ENCODE measurements at regions not wholly inside any gene's neighbourhood (a gene's known extent, or its start where the extent isn't known, plus 50 kb on each side); places are given as distances from the start of the nearest gene placed in this dataset.

DNA sequence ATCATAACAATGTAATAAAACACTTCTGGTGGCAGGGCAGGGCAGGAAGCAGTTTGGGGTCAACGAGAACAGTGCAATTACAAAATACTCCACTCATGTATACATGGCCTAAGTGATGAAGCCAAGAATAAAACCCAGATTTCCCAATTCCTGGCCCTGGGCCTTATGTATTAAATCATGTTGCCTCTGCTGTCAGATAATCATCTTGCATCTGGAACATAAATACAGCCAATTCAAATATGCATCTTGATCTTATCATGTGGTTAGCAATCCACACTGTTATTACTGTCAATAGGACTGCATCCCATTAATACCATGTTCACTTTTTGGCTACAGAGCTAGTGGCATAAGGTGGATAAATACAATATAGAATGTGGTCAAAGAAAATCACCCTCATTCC lies 186.5 kb upstream of the SLC25A13 start:
- no peak overlapping the region for H2BK12ac ChIP-seq (ENCODE audit: low read length)
- H3K23ac ChIP-seq (ENCODE audit: low read length): no peak overlapping the region
- peak in 1 of 2 donors; percentile 4 for DNase-seq
- H3K79me1 ChIP-seq (ENCODE audit: low read length): no peaks in the 10 kb centered on the region
- no peak overlapping the region for H3K4me3 ChIP-seq (ENCODE audit: low read depth, low read length)
- H3K27me3 ChIP-seq (ENCODE audit: insufficient read depth, low read length): no peaks in the 10 kb centered on the region
- H3K9ac ChIP-seq (ENCODE audit: low read length): no peak overlapping the region
- no peaks in the 10 kb centered on the region for H3K36me3 ChIP-seq (ENCODE audit: control insufficient read depth in 1 of 2, insufficient read depth in 2 of 2, low read length in 2 of 2)
- H4K12ac ChIP-seq (ENCODE audit: low read depth, low read length): no peak overlapping the region
- no peak overlapping the region for H4K91ac ChIP-seq (ENCODE audit: low read depth, low read length)
- no peak overlapping the region for H3K14ac ChIP-seq (ENCODE audit: low read length)
- no peaks in the 10 kb centered on the region for H3K79me2 ChIP-seq (ENCODE audit: control insufficient read depth, insufficient read depth, low read length, poor library complexity)
- no peak overlapping the region for H2BK5ac ChIP-seq (ENCODE audit: low read depth, low read length, poor library complexity)
- WGBS (ENCODE audit: extremely low coverage, insufficient coverage, insufficient read length): no CpG with 5 or more reads among the region's 1 CpG
- H3K4me2 ChIP-seq (ENCODE audit: low read length): no peak overlapping the region
- H2AFZ ChIP-seq (ENCODE audit: insufficient read depth, low read length, poor library complexity): no peak overlapping the region
- H3K18ac ChIP-seq (ENCODE audit: low read length): no peak overlapping the region
- H4K8ac ChIP-seq (ENCODE audit: low read depth, low read length): no peak overlapping the region
- no peak overlapping the region for H3K27ac ChIP-seq (ENCODE audit: low read depth, low read length)
- no peak overlapping the region for H3K4ac ChIP-seq (ENCODE audit: low read depth, low read length)
- H2AK5ac ChIP-seq (ENCODE audit: low read length): no peak overlapping the region
- H2BK120ac ChIP-seq (ENCODE audit: insufficient read depth, low read length, poor library complexity): no peak overlapping the region
- no peaks in the 10 kb centered on the region for H3K9me3 ChIP-seq (ENCODE audit: insufficient read depth, low read depth, low read length)
- H3K4me1 ChIP-seq (ENCODE audit: control insufficient read depth in 1 of 2, insufficient read depth in 2 of 2, low read length in 2 of 2): no peaks in the 10 kb centered on the region

DNA sequence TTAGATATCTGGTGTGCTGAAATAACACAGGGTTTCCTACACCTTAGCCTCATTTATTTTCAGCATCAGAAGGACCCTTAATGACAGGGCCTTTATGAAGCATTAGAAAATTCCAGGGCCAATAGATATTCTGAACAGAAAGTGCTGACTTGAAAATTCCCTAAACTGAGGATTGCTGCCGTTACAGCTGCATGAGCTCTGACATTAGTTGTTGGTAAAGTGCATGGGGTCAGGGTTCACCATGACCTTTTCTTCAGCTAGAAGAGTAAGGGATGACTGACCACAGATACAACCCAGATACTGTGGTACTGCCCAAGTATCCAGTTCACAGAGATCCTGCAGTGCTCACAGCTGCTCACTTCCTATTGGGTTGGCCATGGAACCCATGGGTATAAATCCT lies 181.7 kb upstream of the SLC25A13 start:
- no CpG with 5 or more reads among the region's 1 CpG for WGBS (ENCODE audit: extremely low coverage, insufficient coverage, insufficient read length)
- H3K14ac ChIP-seq (ENCODE audit: low read length): no peak overlapping the region
- no peak for DNase-seq
- no peak overlapping the region for H3K9ac ChIP-seq (ENCODE audit: low read length)
- no peak overlapping the region for H3K4me2 ChIP-seq (ENCODE audit: low read length)
- no peak overlapping the region for H4K8ac ChIP-seq (ENCODE audit: low read depth, low read length)
- no peak overlapping the region for H2AK5ac ChIP-seq (ENCODE audit: low read length)
- H3K18ac ChIP-seq (ENCODE audit: low read length): no peak overlapping the region
- H3K27me3 ChIP-seq (ENCODE audit: insufficient read depth, low read length): no peaks in the 10 kb centered on the region
- no peaks in the 10 kb centered on the region for H3K79me2 ChIP-seq (ENCODE audit: control insufficient read depth, insufficient read depth, low read length, poor library complexity)
- H4K91ac ChIP-seq (ENCODE audit: low read depth, low read length): no peak overlapping the region
- H3K79me1 ChIP-seq (ENCODE audit: low read length): no peaks in the 10 kb centered on the region
- no peak overlapping the region for H4K12ac ChIP-seq (ENCODE audit: low read depth, low read length)
- H2BK5ac ChIP-seq (ENCODE audit: low read depth, low read length, poor library complexity): no peak overlapping the region
- no peaks in the 10 kb centered on the region for H3K4me1 ChIP-seq (ENCODE audit: control insufficient read depth in 1 of 2, insufficient read depth in 2 of 2, low read length in 2 of 2)
- H3K9me3 ChIP-seq (ENCODE audit: insufficient read depth, low read depth, low read length): no peaks in the 10 kb centered on the region
- no peak overlapping the region for H3K4ac ChIP-seq (ENCODE audit: low read depth, low read length)
- no peak overlapping the region for H3K23ac ChIP-seq (ENCODE audit: low read length)
- no peaks in the 10 kb centered on the region for H3K36me3 ChIP-seq (ENCODE audit: control insufficient read depth in 1 of 2, insufficient read depth in 2 of 2, low read length in 2 of 2)
- H2BK12ac ChIP-seq (ENCODE audit: low read length): no peak overlapping the region
- no peak overlapping the region for H2BK120ac ChIP-seq (ENCODE audit: insufficient read depth, low read length, poor library complexity)
- H3K4me3 ChIP-seq (ENCODE audit: low read depth, low read length): no peak overlapping the region
- no peak overlapping the region for H3K27ac ChIP-seq (ENCODE audit: low read depth, low read length)
- no peak overlapping the region for H2AFZ ChIP-seq (ENCODE audit: insufficient read depth, low read length, poor library complexity)

DNA sequence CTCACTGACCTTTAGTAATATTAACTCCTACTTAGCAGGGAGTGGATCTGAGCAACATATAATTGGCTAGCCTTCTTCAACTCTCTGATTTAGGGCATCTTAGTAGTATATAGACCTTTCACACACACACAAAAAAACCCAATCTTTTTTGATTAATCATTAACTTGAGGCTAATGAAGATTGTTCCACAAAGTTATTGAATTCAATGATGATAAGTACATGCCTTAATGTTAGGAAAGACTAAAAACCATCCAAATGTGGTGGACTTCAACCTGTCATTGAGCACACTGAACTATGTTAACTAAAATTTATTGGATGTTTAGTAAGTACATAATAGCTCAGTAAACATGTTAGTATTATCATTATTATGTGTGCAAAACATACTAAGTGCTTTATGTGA lies 179.4 kb upstream of the SLC25A13 start:
- H3K23ac ChIP-seq (ENCODE audit: low read length): no peak overlapping the region
- H2AK5ac ChIP-seq (ENCODE audit: low read length): no peak overlapping the region
- no peak overlapping the region for H3K27ac ChIP-seq (ENCODE audit: low read depth, low read length)
- no peak overlapping the region for H3K18ac ChIP-seq (ENCODE audit: low read length)
- no peak overlapping the region for H3K4me2 ChIP-seq (ENCODE audit: low read length)
- no peak overlapping the region for H3K4ac ChIP-seq (ENCODE audit: low read depth, low read length)
- no peaks in the 10 kb centered on the region for H3K79me2 ChIP-seq (ENCODE audit: control insufficient read depth, insufficient read depth, low read length, poor library complexity)
- H3K4me1 ChIP-seq (ENCODE audit: control insufficient read depth in 1 of 2, insufficient read depth in 2 of 2, low read length in 2 of 2): no peaks in the 10 kb centered on the region
- no peak overlapping the region for H2BK120ac ChIP-seq (ENCODE audit: insufficient read depth, low read length, poor library complexity)
- no peaks in the 10 kb centered on the region for H3K36me3 ChIP-seq (ENCODE audit: control insufficient read depth in 1 of 2, insufficient read depth in 2 of 2, low read length in 2 of 2)
- H3K9me3 ChIP-seq (ENCODE audit: insufficient read depth, low read depth, low read length): no peaks in the 10 kb centered on the region
- H3K14ac ChIP-seq (ENCODE audit: low read length): no peak overlapping the region
- H3K9ac ChIP-seq (ENCODE audit: low read length): no peak overlapping the region
- no peaks in the 10 kb centered on the region for H3K79me1 ChIP-seq (ENCODE audit: low read length)
- H4K91ac ChIP-seq (ENCODE audit: low read depth, low read length): no peak overlapping the region
- no peak overlapping the region for H4K12ac ChIP-seq (ENCODE audit: low read depth, low read length)
- no peak overlapping the region for H2BK5ac ChIP-seq (ENCODE audit: low read depth, low read length, poor library complexity)
- H3K4me3 ChIP-seq (ENCODE audit: low read depth, low read length): no peak overlapping the region
- H2AFZ ChIP-seq (ENCODE audit: insufficient read depth, low read length, poor library complexity): no peak overlapping the region
- H2BK12ac ChIP-seq (ENCODE audit: low read length): no peak overlapping the region
- H3K27me3 ChIP-seq (ENCODE audit: insufficient read depth, low read length): no peaks in the 10 kb centered on the region
- no peak overlapping the region for H4K8ac ChIP-seq (ENCODE audit: low read depth, low read length)
- DNase-seq: no peak

DNA sequence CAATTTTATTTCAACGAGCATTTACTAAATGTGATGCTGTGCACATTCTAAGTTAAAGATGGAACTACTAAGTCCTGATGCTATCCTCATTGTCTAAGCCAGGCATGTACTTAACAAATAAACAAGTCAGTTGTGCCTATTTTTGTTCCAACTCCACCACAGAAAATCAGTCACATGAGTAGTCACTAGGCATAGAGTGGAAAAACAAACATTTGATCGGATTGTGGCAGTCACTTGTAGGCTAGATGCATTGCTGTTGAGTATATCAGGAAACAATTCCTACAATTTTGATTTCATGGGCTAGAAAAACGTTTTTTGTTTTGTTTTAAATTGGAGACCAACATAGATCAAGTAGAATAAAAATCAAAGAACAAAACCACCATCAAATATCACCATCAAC lies 177.6 kb upstream of the SLC25A13 start:
- H3K23ac ChIP-seq (ENCODE audit: low read length): no peak overlapping the region

More for the DNA sequence above, 177.6 kb upstream of the SLC25A13 start:
- Histone ChIP-seq H4K12ac (ENCODE audit: low read depth, low read length) (no peak overlapping the region), H3K4ac (ENCODE audit: low read depth, low read length) (no peak overlapping the region), H3K27me3 (ENCODE audit: insufficient read depth, low read length) (no peaks in the 10 kb centered on the region), H3K14ac (ENCODE audit: low read length) (no peak overlapping the region), H4K91ac (ENCODE audit: low read depth, low read length) (no peak overlapping the region), H2BK120ac (ENCODE audit: insufficient read depth, low read length, poor library complexity) (no peak overlapping the region), H3K36me3 (ENCODE audit: control insufficient read depth in 1 of 2, insufficient read depth in 2 of 2, low read length in 2 of 2) (no peaks in the 10 kb centered on the region), H3K9ac (ENCODE audit: low read length) (no peak overlapping the region), H3K79me2 (ENCODE audit: control insufficient read depth, insufficient read depth, low read length, poor library complexity) (no peaks in the 10 kb centered on the region), H3K4me2 (ENCODE audit: low read length) (no peak overlapping the region), H4K8ac (ENCODE audit: low read depth, low read length) (no peak overlapping the region), H3K18ac (ENCODE audit: low read length) (no peak overlapping the region), H3K4me1 (ENCODE audit: control insufficient read depth in 1 of 2, insufficient read depth in 2 of 2, low read length in 2 of 2) (no peaks in the 10 kb centered on the region), H3K4me3 (ENCODE audit: low read depth, low read length) (no peak overlapping the region), H2BK12ac (ENCODE audit: low read length) (no peak overlapping the region), H3K27ac (ENCODE audit: low read depth, low read length) (no peak overlapping the region), H3K79me1 (ENCODE audit: low read length) (no peaks in the 10 kb centered on the region), H2AK5ac (ENCODE audit: low read length) (no peak overlapping the region), H2AFZ (ENCODE audit: insufficient read depth, low read length, poor library complexity) (no peak overlapping the region), H2BK5ac (ENCODE audit: low read depth, low read length, poor library complexity) (no peak overlapping the region), H3K9me3 (ENCODE audit: insufficient read depth, low read depth, low read length) (no peaks in the 10 kb centered on the region)
- no CpG with 5 or more reads among the region's 3 CpGs for WGBS (ENCODE audit: extremely low coverage, insufficient coverage, insufficient read length)
- no peak for DNase-seq
